Anterior cingulate cortex (tissue), 58 donors: ENCODE measurements at regions not wholly inside any gene's neighbourhood (a gene's known extent, or its start where the extent isn't known, plus 50 kb on each side); places are given as distances from the start of the nearest gene placed in this dataset.

Source experiments
- DNase-seq, 58 donors: peaks; one replicate each; lab custom pipeline; 2025; lab: John Stamatoyannopoulos, UW

- no peak for DNase-seq
Observed at GRCh38 chr1:22283596-22283995, 140.7 kb upstream of the WNT4 start.

- DNase-seq: no peak
Observed at GRCh38 chr1:22284236-22284635, 141.3 kb upstream of the WNT4 start.

GRCh38 chr1:22284906-22285548 lies 142.1 kb upstream of the WNT4 start:
- DNase-seq: no peak

- DNase-seq: no peak
Observed at GRCh38 chr1:22285549-22286396, 142.9 kb upstream of the WNT4 start.

GRCh38 chr1:22286491-22286890 lies 143.6 kb upstream of the WNT4 start:
- DNase-seq: no peak

- no peak for DNase-seq
Observed at GRCh38 chr1:22287273-22287672, 144.4 kb upstream of the WNT4 start.

GRCh38 chr1:22287946-22288520 lies 145.1 kb upstream of the WNT4 start:
- peak in 10 of 58 donors; percentile 3 to 49 (median 14) for DNase-seq

- no peak for DNase-seq
Observed at GRCh38 chr1:22288593-22289241, 145.8 kb upstream of the WNT4 start.

- no peak for DNase-seq
Observed at GRCh38 chr1:22289307-22289995, 146.6 kb upstream of the WNT4 start.

GRCh38 chr1:22290157-22290556 lies 147.3 kb upstream of the WNT4 start:
- no peak for DNase-seq

GRCh38 chr1:22290611-22291010 lies 147.7 kb upstream of the WNT4 start:
- DNase-seq: no peak

- no peak for DNase-seq
Observed at GRCh38 chr1:22291057-22291456, 148.2 kb upstream of the WNT4 start.

- no peak for DNase-seq
Observed at GRCh38 chr1:22291494-22291893, 148.6 kb upstream of the WNT4 start.

GRCh38 chr1:22292011-22292788 lies 149.3 kb upstream of the WNT4 start:
- no peak for DNase-seq

GRCh38 chr1:22295396-22295795 lies 152.5 kb upstream of the WNT4 start:
- no peak for DNase-seq

- DNase-seq: no peak
Observed at GRCh38 chr1:22295856-22296255, 153.0 kb upstream of the WNT4 start.

GRCh38 chr1:22296701-22297591 lies 154.0 kb upstream of the WNT4 start:
- DNase-seq: no peak

GRCh38 chr1:22297999-22298398 lies 153.7 kb upstream of the ZBTB40 start:
- no peak for DNase-seq

GRCh38 chr1:22303816-22304215 lies 147.8 kb upstream of the ZBTB40 start:
- no peak for DNase-seq
